GM21576 (cell line): ENCODE measurements at regions not wholly inside any gene's neighbourhood (a gene's known extent, or its start where the extent isn't known, plus 50 kb on each side); places are given as distances from the start of the nearest gene placed in this dataset.
"Not testable (repeated sequence)": the region's sequence is repeated elsewhere in the genome, so short reads cannot be mapped to it uniquely, and the experiment has no call there.

Source experiments
- ATAC-seq: cut with Tn5 transposase; IDR thresholded peaks from one replicate; pipeline ENCODE4 v1.9.1; 2021; ENCODE audit warnings: mild to moderate bottlenecking, moderate library complexity; ENCODE audit not compliant: unreplicated experiment

GRCh38 chr1:238944028-238944427 is 442.3 kb upstream of the CHRM3 start:
- no peak for ATAC-seq

GRCh38 chr1:238927899-238928298 is 458.5 kb upstream of the CHRM3 start:
- no peak for ATAC-seq

- no peak for ATAC-seq
These were observed 469.5 kb upstream of the CHRM3 start for GRCh38 chr1:238916828-238917227.

GRCh38 chr1:238914346-238914745 is 472.0 kb upstream of the CHRM3 start:
- ATAC-seq: no peak

GRCh38 chr1:238913210-238913609 is 473.2 kb upstream of the CHRM3 start:
- no peak for ATAC-seq

- ATAC-seq: no peak
These were observed 474.2 kb upstream of the CHRM3 start for GRCh38 chr1:238912148-238912547.

GRCh38 chr1:238902752-238903151 is 483.6 kb upstream of the CHRM3 start:
- not testable (repeated sequence) for ATAC-seq

- no peak for ATAC-seq
These were observed 486.0 kb upstream of the CHRM3 start for GRCh38 chr1:238900334-238900865.

GRCh38 chr1:238898856-238899255 is 487.5 kb upstream of the CHRM3 start:
- no peak for ATAC-seq

GRCh38 chr1:238895911-238896310 is 490.5 kb upstream of the CHRM3 start:
- no peak for ATAC-seq

- ATAC-seq: no peak
These were observed 493.8 kb upstream of the CHRM3 start for GRCh38 chr1:238892612-238893011.

- ATAC-seq: no peak
These were observed 524.9 kb upstream of the CHRM3 start for GRCh38 chr1:238861342-238862066.

- no peak for ATAC-seq
These were observed 552.4 kb upstream of the CHRM3 start for GRCh38 chr1:238833919-238834318.

- ATAC-seq: no peak
These were observed 554.3 kb upstream of the CHRM3 start for GRCh38 chr1:238832106-238832505.

GRCh38 chr1:238830036-238830611 is 556.2 kb upstream of the CHRM3 start:
- no peak for ATAC-seq

- ATAC-seq: no peak
These were observed 559.5 kb upstream of the CHRM3 start for GRCh38 chr1:238826891-238827290.

- no peak for ATAC-seq
These were observed 563.0 kb upstream of the CHRM3 start for GRCh38 chr1:238823416-238823815.

GRCh38 chr1:238811211-238811879 is 575.0 kb upstream of the CHRM3 start:
- no peak for ATAC-seq

- no peak for ATAC-seq
These were observed 595.5 kb upstream of the CHRM3 start for GRCh38 chr1:238790882-238791281.

- ATAC-seq: no peak
These were observed 596.3 kb upstream of the CHRM3 start for GRCh38 chr1:238789916-238790667.

- no peak for ATAC-seq
These were observed 598.9 kb upstream of the CHRM3 start for GRCh38 chr1:238787471-238787870.
